NOMO-1 treated with DMSO at 0.1 percent for 48 hours (cell line): ENCODE measurements at regions not wholly inside any gene's neighbourhood (a gene's known extent, or its start where the extent isn't known, plus 50 kb on each side); places are given as distances from the start of the nearest gene placed in this dataset.
"Not testable (repeated sequence)": the region's sequence is repeated elsewhere in the genome, so short reads cannot be mapped to it uniquely, and the experiment has no call there.

Experiments used
- DNase-seq: peaks from one replicate; lab custom pipeline; 2025; ENCODE audit not compliant: unreplicated experiment; lab: John Stamatoyannopoulos, UW

- DNase-seq, result no peak
Measured at GRCh38 chr20:7744411-7744810, 195.8 kb downstream of the HAO1 start.

- DNase-seq, result no peak
Measured at GRCh38 chr20:7748624-7749023, 191.6 kb downstream of the HAO1 start.

- no peak for DNase-seq
Measured at GRCh38 chr20:7754102-7754501, 186.2 kb downstream of the HAO1 start.

GRCh38 chr20:7758406-7758805 lies 181.9 kb downstream of the HAO1 start:
- no peak for DNase-seq

GRCh38 chr20:7760247-7761031 lies 179.8 kb downstream of the HAO1 start:
- DNase-seq, result peak; percentile 37

GRCh38 chr20:7765221-7765620 lies 175.0 kb downstream of the HAO1 start:
- peak; percentile 84 for DNase-seq

- peak; percentile 26 for DNase-seq
Measured at GRCh38 chr20:7770046-7770445, 170.2 kb downstream of the HAO1 start.

GRCh38 chr20:7770578-7770977 lies 169.7 kb downstream of the HAO1 start:
- peak; percentile 49 for DNase-seq

- DNase-seq, result no peak
Measured at GRCh38 chr20:7772371-7772770, 167.9 kb downstream of the HAO1 start.

- DNase-seq, result no peak
Measured at GRCh38 chr20:7773511-7773910, 166.7 kb downstream of the HAO1 start.

- no peak for DNase-seq
Measured at GRCh38 chr20:7775072-7775471, 165.2 kb downstream of the HAO1 start.

GRCh38 chr20:7776148-7776547 lies 164.1 kb downstream of the HAO1 start:
- no peak for DNase-seq

GRCh38 chr20:7790189-7790588 lies 150.1 kb downstream of the HAO1 start:
- DNase-seq, result no peak

- DNase-seq, result no peak
Measured at GRCh38 chr20:7792150-7792869, 147.9 kb downstream of the HAO1 start.

- DNase-seq, result no peak
Measured at GRCh38 chr20:7798176-7798575, 142.1 kb downstream of the HAO1 start.

GRCh38 chr20:7799862-7800261 lies 140.4 kb downstream of the HAO1 start:
- no peak for DNase-seq

- DNase-seq, result not testable (repeated sequence)
Measured at GRCh38 chr20:7803411-7804151, 136.7 kb downstream of the HAO1 start.

GRCh38 chr20:7806831-7807230 lies 133.4 kb downstream of the HAO1 start:
- DNase-seq, result no peak

GRCh38 chr20:7817286-7817685 lies 123.0 kb downstream of the HAO1 start:
- no peak for DNase-seq

GRCh38 chr20:7818477-7818876 lies 121.8 kb downstream of the HAO1 start:
- no peak for DNase-seq

- no peak for DNase-seq
Measured at GRCh38 chr20:7820897-7821296, 119.4 kb downstream of the HAO1 start.

GRCh38 chr20:7822772-7823171 lies 117.5 kb downstream of the HAO1 start:
- no peak for DNase-seq
